ENCODE measurements at regions not wholly inside any gene's neighbourhood (a gene's known extent, or its start where the extent isn't known, plus 50 kb on each side); places are given as distances from the start of the nearest gene placed in this dataset.

GRCh38 chr5:92946546-92946945 lies 634.5 kb downstream of the NR2F1-AS1 start:
- intact Hi-C loops (cut with DNase I; ENCODE audit: low total_unique reads) = no loop called here
- DNase-seq = no peak

DNA sequence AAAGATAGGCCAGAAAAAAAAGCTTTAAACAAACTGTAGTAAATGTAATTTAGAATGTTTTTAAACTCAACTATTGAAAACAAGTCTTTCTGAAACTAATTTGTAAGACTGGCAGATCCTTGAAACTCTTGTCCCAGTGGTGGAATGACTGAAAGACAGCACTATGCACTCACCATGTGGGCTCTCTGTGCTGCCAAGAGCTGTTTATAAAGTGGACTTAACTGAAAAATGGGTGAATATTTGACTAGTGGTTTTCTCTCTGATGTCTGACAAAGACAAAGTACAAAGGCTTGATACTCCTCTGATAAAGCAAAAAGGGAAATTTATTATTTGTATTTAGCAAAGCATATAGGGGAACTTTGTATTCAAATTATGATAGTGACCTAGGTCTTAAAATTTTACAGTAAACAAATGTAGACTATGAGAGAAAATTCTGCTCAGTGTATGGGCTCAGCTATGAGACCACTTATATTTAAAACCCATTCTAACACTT lies 635.4 kb downstream of the NR2F1-AS1 start:
- Histone ChIP-seq H3K36me3 (no peaks in the 10 kb centered on the region), H3K27me3 (no peaks in the 10 kb centered on the region), H3K27ac (no peak overlapping the region), H3K9me3 (peaks cover 0 to 8% (median 0%) of the 10 kb centered on the region in 3 donors), H3K4me3 (no peak overlapping the region), H3K4me1 (peaks cover 0 to 12% (median 0%) of the 10 kb centered on the region in 4 donors)
- DNase-seq = no peak
- intact Hi-C loops (cut with DNase I; ENCODE audit: low total_unique reads) = no loop called here
- TF ChIP-seq, protein P1, sequence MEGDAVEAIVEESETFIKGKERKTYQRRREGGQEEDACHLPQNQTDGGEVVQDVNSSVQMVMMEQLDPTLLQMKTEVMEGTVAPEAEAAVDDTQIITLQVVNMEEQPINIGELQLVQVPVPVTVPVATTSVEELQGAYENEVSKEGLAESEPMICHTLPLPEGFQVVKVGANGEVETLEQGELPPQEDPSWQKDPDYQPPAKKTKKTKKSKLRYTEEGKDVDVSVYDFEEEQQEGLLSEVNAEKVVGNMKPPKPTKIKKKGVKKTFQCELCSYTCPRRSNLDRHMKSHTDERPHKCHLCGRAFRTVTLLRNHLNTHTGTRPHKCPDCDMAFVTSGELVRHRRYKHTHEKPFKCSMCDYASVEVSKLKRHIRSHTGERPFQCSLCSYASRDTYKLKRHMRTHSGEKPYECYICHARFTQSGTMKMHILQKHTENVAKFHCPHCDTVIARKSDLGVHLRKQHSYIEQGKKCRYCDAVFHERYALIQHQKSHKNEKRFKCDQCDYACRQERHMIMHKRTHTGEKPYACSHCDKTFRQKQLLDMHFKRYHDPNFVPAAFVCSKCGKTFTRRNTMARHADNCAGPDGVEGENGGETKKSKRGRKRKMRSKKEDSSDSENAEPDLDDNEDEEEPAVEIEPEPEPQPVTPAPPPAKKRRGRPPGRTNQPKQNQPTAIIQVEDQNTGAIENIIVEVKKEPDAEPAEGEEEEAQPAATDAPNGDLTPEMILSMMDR (IDR thresholded peaks at IDR 0.05) = no peak

More at GRCh38 chr5:92946546-92946945, 634.5 kb downstream of the NR2F1-AS1 start:
- no peak overlapping the region for H3K4me3 ChIP-seq
- H3K27me3 ChIP-seq = no peaks in the 10 kb centered on the region
- TF ChIP-seq, protein P1 (IDR thresholded peaks at IDR 0.05) = no peak
- peaks cover 0 to 9% (median 1%) of the 10 kb centered on the region in 3 donors for H3K9me3 ChIP-seq
- H3K36me3 ChIP-seq = no peaks in the 10 kb centered on the region
- peaks cover 0 to 12% (median 0%) of the 10 kb centered on the region in 4 donors for H3K4me1 ChIP-seq
- no peak overlapping the region for H3K27ac ChIP-seq

DNA sequence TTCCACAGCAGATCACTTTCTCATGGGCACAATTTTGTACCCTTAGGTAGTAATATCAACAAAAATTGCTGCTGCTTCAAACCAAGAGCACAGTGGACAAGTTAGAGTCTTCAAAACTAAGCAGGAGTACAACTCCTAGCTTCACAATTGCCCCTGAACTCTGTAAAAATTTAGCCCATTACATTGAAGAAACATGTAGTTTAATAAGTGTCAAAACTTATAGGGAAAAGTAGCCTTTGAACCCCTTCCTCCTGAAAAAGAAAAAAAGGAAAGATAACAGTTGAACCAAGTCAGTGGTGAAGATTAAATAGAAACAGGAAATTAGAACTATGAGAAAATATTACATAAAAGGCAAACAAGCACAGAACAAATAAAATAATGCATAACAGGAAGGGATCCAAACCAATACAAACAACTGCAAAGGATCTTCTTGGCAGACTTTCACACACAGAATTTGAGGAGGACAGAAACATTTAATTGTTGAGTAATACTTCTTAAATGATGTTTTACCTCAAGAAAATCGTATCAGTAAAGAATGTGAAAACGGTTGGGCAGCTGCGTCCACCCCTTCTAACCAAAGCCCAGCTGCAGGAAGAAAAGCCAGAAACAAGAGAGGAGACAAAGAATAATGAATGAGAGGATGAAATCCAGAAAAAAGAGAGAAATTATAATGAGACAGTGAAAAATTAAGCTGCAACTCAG lies 636.0 kb downstream of the NR2F1-AS1 start:
- no peaks in the 10 kb centered on the region for H3K36me3 ChIP-seq
- H3K27ac ChIP-seq = no peak overlapping the region
- H3K27me3 ChIP-seq = no peaks in the 10 kb centered on the region
- no peak for DNase-seq
- H3K4me3 ChIP-seq = no peak overlapping the region
- TF ChIP-seq, protein P1 (IDR thresholded peaks at IDR 0.05) = no peak
- peaks cover 0 to 8% (median 0%) of the 10 kb centered on the region in 3 donors for H3K9me3 ChIP-seq
- intact Hi-C loops (cut with DNase I; ENCODE audit: low total_unique reads) = no loop called here
- peaks cover 0 to 12% (median 0%) of the 10 kb centered on the region in 4 donors for H3K4me1 ChIP-seq

GRCh38 chr5:92944337-92944736 lies 636.7 kb downstream of the NR2F1-AS1 start:
- TF ChIP-seq, protein P1 (IDR thresholded peaks at IDR 0.05) = no peak
- Histone ChIP-seq H3K27me3 (no peaks in the 10 kb centered on the region), H3K4me1 (peaks cover 0 to 12% (median 0%) of the 10 kb centered on the region in 4 donors), H3K4me3 (no peak overlapping the region), H3K36me3 (no peaks in the 10 kb centered on the region), H3K27ac (no peak overlapping the region), H3K9me3 (peaks cover 0 to 4% (median 0%) of the 10 kb centered on the region in 3 donors)
- intact Hi-C loops (cut with DNase I; ENCODE audit: low total_unique reads) = no loop called here
- no peak for DNase-seq

- TF ChIP-seq, protein P1 (IDR thresholded peaks at IDR 0.05) = no peak
- no peak for DNase-seq
- no peaks in the 10 kb centered on the region for H3K9me3 ChIP-seq
- intact Hi-C loops (cut with DNase I; ENCODE audit: low total_unique reads) = no loop called here
- H3K4me3 ChIP-seq = no peak overlapping the region
- H3K4me1 ChIP-seq = peaks cover 0 to 12% (median 0%) of the 10 kb centered on the region in 4 donors
- no peaks in the 10 kb centered on the region for H3K27me3 ChIP-seq
- H3K27ac ChIP-seq = no peak overlapping the region
- H3K36me3 ChIP-seq = no peaks in the 10 kb centered on the region
These were observed 638.3 kb downstream of the NR2F1-AS1 start for GRCh38 chr5:92942762-92943161.

Measured in tibial artery (tissue), 4 donors.